ENCODE measurements at regions not wholly inside any gene's neighbourhood (a gene's known extent, or its start where the extent isn't known, plus 50 kb on each side); places are given as distances from the start of the nearest gene placed in this dataset.
"Not testable (repeated sequence)": the region's sequence is repeated elsewhere in the genome, so short reads cannot be mapped to it uniquely, and the experiment has no call there.

GRCh38 chr9:767061-767561 lies 74.4 kb upstream of the DMRT1 start:
- TF ChIP-seq CTCF (IDR thresholded peaks at IDR 0.05; ENCODE audit: extremely low read depth in 1 of 2, insufficient read depth in 1 of 2, low read depth in 1 of 2, low read length in 2 of 2); EZH2 (IDR thresholded peaks at IDR 0.05; ENCODE audit: borderline replicate concordance, low read depth, low read length, severe bottlenecking); POLR2A (IDR thresholded peaks at IDR 0.05; ENCODE audit: low read depth, low read length); MYC (IDR thresholded peaks at IDR 0.05; ENCODE audit: low read depth, low read length); POLR2AphosphoS5 (IDR thresholded peaks at IDR 0.05; ENCODE audit: insufficient read depth, low read depth, low read length); MAX (IDR thresholded peaks at IDR 0.05; ENCODE audit: insufficient read depth, insufficient read length); JUN (IDR thresholded peaks at IDR 0.05; ENCODE audit: borderline replicate concordance, insufficient read depth, insufficient read length, low read depth): not testable (repeated sequence)

All from endothelial cell of umbilical vein (primary cell).